Skeletal muscle tissue (tissue), 3 donors: ENCODE measurements at regions not wholly inside any gene's neighbourhood (a gene's known extent, or its start where the extent isn't known, plus 50 kb on each side); places are given as distances from the start of the nearest gene placed in this dataset.

Experiments
- H3K27ac ChIP-seq: one replicate; pipeline ENCODE4 v1.7.0; 2013; ENCODE audit warnings: mild to moderate bottlenecking, low read depth, low read length, inconsistent platforms
- H3K27me3 ChIP-seq, 3 donors: one replicate each; pipeline ENCODE4 v1.7.0; 2013; ENCODE audit warnings: low read length in 3 of 3; ENCODE audit not compliant: control insufficient read depth in 3 of 3, insufficient read depth in 3 of 3
- H3K36me3 ChIP-seq, 3 donors: one replicate each; pipeline ENCODE4 v1.7.0; 2013; ENCODE audit warnings: low read length in 3 of 3; ENCODE audit not compliant: control insufficient read depth in 3 of 3, insufficient read depth in 3 of 3
- H3K4me1 ChIP-seq, 3 donors: one replicate each; pipeline ENCODE4 v1.7.0; 2013; ENCODE audit warnings: low read length in 3 of 3, mild to moderate bottlenecking in 3 of 3; ENCODE audit not compliant: control insufficient read depth in 3 of 3, insufficient read depth in 3 of 3
- H3K4me3 ChIP-seq, 3 donors: one replicate each; pipeline ENCODE4 v1.7.0; 2013; ENCODE audit warnings: low read length in 3 of 3
- H3K9ac ChIP-seq, 3 donors: one replicate each; pipeline ENCODE4 v1.7.0; 2013; ENCODE audit warnings: low read length in 3 of 3, mild to moderate bottlenecking in 3 of 3, moderate library complexity in 2 of 3, low read depth in 1 of 3
- H3K9me3 ChIP-seq, 3 donors: one replicate each; pipeline ENCODE4 v1.7.0; 2013; ENCODE audit warnings: low read length in 3 of 3; ENCODE audit not compliant: control insufficient read depth in 3 of 3
- donor health status: Osteomylitis.

- H3K9ac ChIP-seq: no peak overlapping the region
- H3K27ac ChIP-seq: no peak overlapping the region
- no peaks in the 10 kb centered on the region for H3K9me3 ChIP-seq
- no peaks in the 10 kb centered on the region for H3K36me3 ChIP-seq
- H3K4me3 ChIP-seq: no peak overlapping the region
- no peaks in the 10 kb centered on the region for H3K27me3 ChIP-seq
- no peaks in the 10 kb centered on the region for H3K4me1 ChIP-seq
Measured at GRCh38 chr9:7970681-7971330, 171.2 kb upstream of the DMAC1 start.

- H3K4me3 ChIP-seq: no peak overlapping the region
- H3K36me3 ChIP-seq: no peaks in the 10 kb centered on the region
- no peak overlapping the region for H3K27ac ChIP-seq
- no peaks in the 10 kb centered on the region for H3K9me3 ChIP-seq
- no peak overlapping the region for H3K9ac ChIP-seq
- no peaks in the 10 kb centered on the region for H3K4me1 ChIP-seq
- no peaks in the 10 kb centered on the region for H3K27me3 ChIP-seq
Measured at GRCh38 chr9:7968687-7969086, 169.1 kb upstream of the DMAC1 start.

GRCh38 chr9:7967851-7968250, 168.3 kb upstream of the DMAC1 start:
- Histone ChIP-seq H3K9ac (no peak overlapping the region), H3K9me3 (no peaks in the 10 kb centered on the region), H3K27me3 (no peaks in the 10 kb centered on the region), H3K4me3 (no peak overlapping the region), H3K4me1 (no peaks in the 10 kb centered on the region), H3K27ac (no peak overlapping the region), H3K36me3 (no peaks in the 10 kb centered on the region)

GRCh38 chr9:7967093-7967827, 167.7 kb upstream of the DMAC1 start:
- Histone ChIP-seq H3K4me1 (no peaks in the 10 kb centered on the region), H3K36me3 (no peaks in the 10 kb centered on the region), H3K9me3 (no peaks in the 10 kb centered on the region), H3K4me3 (no peak overlapping the region), H3K27me3 (no peaks in the 10 kb centered on the region), H3K9ac (no peak overlapping the region), H3K27ac (no peak overlapping the region)

- Histone ChIP-seq H3K27ac (no peak overlapping the region), H3K9me3 (no peaks in the 10 kb centered on the region), H3K4me1 (no peaks in the 10 kb centered on the region), H3K27me3 (no peaks in the 10 kb centered on the region), H3K4me3 (no peak overlapping the region), H3K36me3 (no peaks in the 10 kb centered on the region), H3K9ac (no peak overlapping the region)
Measured at GRCh38 chr9:7965063-7965462, 165.5 kb upstream of the DMAC1 start.

GRCh38 chr9:7963026-7963425, 163.4 kb upstream of the DMAC1 start:
- Histone ChIP-seq H3K36me3 (no peaks in the 10 kb centered on the region), H3K4me1 (no peaks in the 10 kb centered on the region), H3K27me3 (no peaks in the 10 kb centered on the region), H3K4me3 (no peak overlapping the region), H3K9ac (no peak overlapping the region), H3K9me3 (no peaks in the 10 kb centered on the region), H3K27ac (no peak overlapping the region)

- H3K4me3 ChIP-seq: no peak overlapping the region
- H3K36me3 ChIP-seq: no peaks in the 10 kb centered on the region
- H3K9me3 ChIP-seq: no peaks in the 10 kb centered on the region
- H3K27ac ChIP-seq: no peak overlapping the region
- H3K9ac ChIP-seq: no peak overlapping the region
- H3K27me3 ChIP-seq: no peaks in the 10 kb centered on the region
- H3K4me1 ChIP-seq: no peaks in the 10 kb centered on the region
Measured at GRCh38 chr9:7961076-7961475, 161.5 kb upstream of the DMAC1 start.

- no peak overlapping the region for H3K9ac ChIP-seq
- H3K27me3 ChIP-seq: no peaks in the 10 kb centered on the region
- H3K27ac ChIP-seq: no peak overlapping the region
- no peaks in the 10 kb centered on the region for H3K4me1 ChIP-seq
- no peaks in the 10 kb centered on the region for H3K9me3 ChIP-seq
- no peaks in the 10 kb centered on the region for H3K36me3 ChIP-seq
- H3K4me3 ChIP-seq: no peak overlapping the region
Measured at GRCh38 chr9:7960320-7961050, 160.9 kb upstream of the DMAC1 start.

GRCh38 chr9:7957803-7958202, 158.2 kb upstream of the DMAC1 start:
- Histone ChIP-seq H3K36me3 (no peaks in the 10 kb centered on the region), H3K9ac (no peak overlapping the region), H3K27ac (no peak overlapping the region), H3K4me1 (no peaks in the 10 kb centered on the region), H3K9me3 (no peaks in the 10 kb centered on the region), H3K27me3 (no peaks in the 10 kb centered on the region), H3K4me3 (no peak overlapping the region)

- Histone ChIP-seq H3K9ac (no peak overlapping the region), H3K9me3 (no peaks in the 10 kb centered on the region), H3K36me3 (no peaks in the 10 kb centered on the region), H3K4me3 (no peak overlapping the region), H3K4me1 (no peaks in the 10 kb centered on the region), H3K27ac (no peak overlapping the region), H3K27me3 (no peaks in the 10 kb centered on the region)
Measured at GRCh38 chr9:7947577-7947976, 148.0 kb upstream of the DMAC1 start.
